B cell (primary cell): ENCODE measurements at regions not wholly inside any gene's neighbourhood (a gene's known extent, or its start where the extent isn't known, plus 50 kb on each side); places are given as distances from the start of the nearest gene placed in this dataset.

Experiments used
- EZH2 ChIP-seq: IDR thresholded peaks from 2 replicates; pipeline ENCODE4 v1.6.1; 2012; ENCODE audit warnings: borderline replicate concordance, low read depth, mild to moderate bottlenecking, moderate library complexity, low read length; ENCODE audit not compliant: insufficient read depth, poor library complexity, severe bottlenecking
- TF ChIP-seq, protein P1 (sequence below): fragments of 200-600 bp; IDR thresholded peaks from one replicate; pipeline ENCODE4 v1.8.0; 2022; ENCODE audit warnings: antibody characterized with exemption, mild to moderate bottlenecking

DNA sequence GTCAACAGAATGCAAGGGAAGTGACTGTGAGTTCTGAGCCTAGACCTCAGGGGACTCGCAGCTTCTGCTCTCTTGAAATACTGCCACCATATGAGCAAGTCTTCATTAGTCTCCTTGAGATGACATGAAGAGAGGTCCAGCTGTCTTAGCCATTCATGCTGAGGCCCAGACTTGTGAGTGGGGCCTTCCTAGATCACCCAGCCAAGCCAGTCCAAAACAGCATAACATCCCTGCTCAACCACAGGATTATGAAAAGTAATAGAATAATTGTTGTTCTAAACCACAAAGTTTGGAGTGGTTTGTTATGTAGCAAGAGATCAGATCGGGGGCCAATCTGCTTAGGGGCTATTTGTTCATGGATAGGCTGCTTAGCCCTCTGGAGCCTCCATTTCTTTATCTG lies 54.9 kb upstream of the HTATIP2 start:
- TF ChIP-seq, protein P1, sequence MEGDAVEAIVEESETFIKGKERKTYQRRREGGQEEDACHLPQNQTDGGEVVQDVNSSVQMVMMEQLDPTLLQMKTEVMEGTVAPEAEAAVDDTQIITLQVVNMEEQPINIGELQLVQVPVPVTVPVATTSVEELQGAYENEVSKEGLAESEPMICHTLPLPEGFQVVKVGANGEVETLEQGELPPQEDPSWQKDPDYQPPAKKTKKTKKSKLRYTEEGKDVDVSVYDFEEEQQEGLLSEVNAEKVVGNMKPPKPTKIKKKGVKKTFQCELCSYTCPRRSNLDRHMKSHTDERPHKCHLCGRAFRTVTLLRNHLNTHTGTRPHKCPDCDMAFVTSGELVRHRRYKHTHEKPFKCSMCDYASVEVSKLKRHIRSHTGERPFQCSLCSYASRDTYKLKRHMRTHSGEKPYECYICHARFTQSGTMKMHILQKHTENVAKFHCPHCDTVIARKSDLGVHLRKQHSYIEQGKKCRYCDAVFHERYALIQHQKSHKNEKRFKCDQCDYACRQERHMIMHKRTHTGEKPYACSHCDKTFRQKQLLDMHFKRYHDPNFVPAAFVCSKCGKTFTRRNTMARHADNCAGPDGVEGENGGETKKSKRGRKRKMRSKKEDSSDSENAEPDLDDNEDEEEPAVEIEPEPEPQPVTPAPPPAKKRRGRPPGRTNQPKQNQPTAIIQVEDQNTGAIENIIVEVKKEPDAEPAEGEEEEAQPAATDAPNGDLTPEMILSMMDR: no peak
- no peak for TF ChIP-seq EZH2
